ENCODE measurements at regions not wholly inside any gene's neighbourhood (a gene's known extent, or its start where the extent isn't known, plus 50 kb on each side); places are given as distances from the start of the nearest gene placed in this dataset.

GRCh38 chr9:90457386-90458190, 185.0 kb downstream of the DIRAS2 start:
- no peak overlapping the region for H3K4me3 ChIP-seq
- no peak for TF ChIP-seq CTCF (IDR thresholded peaks at IDR 0.05)
- no peaks in the 10 kb centered on the region for H3K9me3 ChIP-seq
- H3K27ac ChIP-seq: no peak overlapping the region
- H3K4me1 ChIP-seq: no peaks in the 10 kb centered on the region
- no peak for DNase-seq (ENCODE audit: low spot score in 2 of 2)
- intact Hi-C loops (cut with DNase I): no loop called here
- H3K36me3 ChIP-seq: no peaks in the 10 kb centered on the region
- H3K27me3 ChIP-seq: no peaks in the 10 kb centered on the region

GRCh38 chr9:90458485-90458884, 184.1 kb downstream of the DIRAS2 start:
- Histone ChIP-seq H3K27me3 (no peaks in the 10 kb centered on the region), H3K4me1 (no peaks in the 10 kb centered on the region), H3K36me3 (no peaks in the 10 kb centered on the region), H3K27ac (no peak overlapping the region), H3K9me3 (no peaks in the 10 kb centered on the region), H3K4me3 (no peak overlapping the region)
- DNase-seq (ENCODE audit: low spot score in 2 of 2): no peak
- intact Hi-C loops (cut with DNase I): no loop called here
- TF ChIP-seq CTCF (IDR thresholded peaks at IDR 0.05): no peak

- H3K4me3 ChIP-seq: no peak overlapping the region
- no peaks in the 10 kb centered on the region for H3K27me3 ChIP-seq
- intact Hi-C loops (cut with DNase I): no loop called here
Measured at GRCh38 chr9:90459321-90459720, 183.3 kb downstream of the DIRAS2 start.

GRCh38 chr9:90460220-90460619, 182.4 kb downstream of the DIRAS2 start:
- Histone ChIP-seq H3K4me3 (no peak overlapping the region), H3K27me3 (no peaks in the 10 kb centered on the region), H3K9me3 (no peaks in the 10 kb centered on the region), H3K4me1 (no peaks in the 10 kb centered on the region), H3K36me3 (no peaks in the 10 kb centered on the region), H3K27ac (no peak overlapping the region)
- intact Hi-C loops (cut with DNase I): no loop called here
- DNase-seq (ENCODE audit: low spot score in 2 of 2): no peak
- no peak for TF ChIP-seq CTCF (IDR thresholded peaks at IDR 0.05)

More at GRCh38 chr9:90459321-90459720, 183.3 kb downstream of the DIRAS2 start:
- no peak for TF ChIP-seq CTCF (IDR thresholded peaks at IDR 0.05)
- no peak for DNase-seq (ENCODE audit: low spot score in 2 of 2)
- H3K27ac ChIP-seq: no peak overlapping the region
- no peaks in the 10 kb centered on the region for H3K4me1 ChIP-seq
- H3K9me3 ChIP-seq: no peaks in the 10 kb centered on the region
- no peaks in the 10 kb centered on the region for H3K36me3 ChIP-seq

GRCh38 chr9:90464978-90465377, 177.6 kb downstream of the DIRAS2 start:
- no peak overlapping the region for H3K27ac ChIP-seq
- no peak overlapping the region for H3K4me3 ChIP-seq
- intact Hi-C loops (cut with DNase I): no loop called here
- no peak for DNase-seq (ENCODE audit: low spot score in 2 of 2)
- no peaks in the 10 kb centered on the region for H3K27me3 ChIP-seq
- no peaks in the 10 kb centered on the region for H3K4me1 ChIP-seq
- TF ChIP-seq CTCF (IDR thresholded peaks at IDR 0.05): no peak
- H3K9me3 ChIP-seq: no peaks in the 10 kb centered on the region
- no peaks in the 10 kb centered on the region for H3K36me3 ChIP-seq

Data from ascending aorta (tissue), 2 donors.